HFF-Myc (cell line): ENCODE measurements at regions not wholly inside any gene's neighbourhood (a gene's known extent, or its start where the extent isn't known, plus 50 kb on each side); places are given as distances from the start of the nearest gene placed in this dataset.

Experiments used
- DNase-seq: peaks from one replicate; pipeline ENCODE4 v3.0.0-alpha.2; 2011; ENCODE audit warnings: low read depth; ENCODE audit errors: extremely low read depth
- H3K4me3 ChIP-seq: replicated peaks from 2 replicates; pipeline ENCODE4 v1.5.1; 2011; ENCODE audit warnings: low read depth, mild to moderate bottlenecking, control low read depth, low read length
- TF ChIP-seq, protein P1 (sequence below): IDR thresholded peaks from 2 replicates; pipeline ENCODE4 v1.5.1; 2012; ENCODE audit warnings: mild to moderate bottlenecking, low read depth, low read length, control low read depth; ENCODE audit errors: missing control alignments

DNA sequence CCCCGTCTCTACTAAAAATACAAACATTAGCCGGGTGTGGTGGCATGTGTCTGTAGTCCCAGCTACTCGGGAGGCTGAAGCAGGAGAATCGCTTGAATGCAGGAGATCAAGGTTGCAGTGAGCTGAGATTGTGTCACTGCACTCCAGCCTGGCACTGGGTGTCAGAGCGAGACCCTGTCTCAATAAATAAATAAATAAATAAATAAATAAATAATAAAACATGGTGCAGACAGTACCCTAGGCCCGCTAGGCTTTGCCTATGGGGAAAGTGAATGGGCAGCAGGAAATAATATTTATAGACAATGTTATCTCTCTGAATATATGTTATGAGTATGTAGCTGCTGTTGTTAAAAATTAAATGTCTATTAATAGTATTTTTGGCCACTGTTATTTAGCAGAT, 130.4 kb downstream of the LARP7 start:
- no peak overlapping the region for H3K4me3 ChIP-seq
- TF ChIP-seq, protein P1, sequence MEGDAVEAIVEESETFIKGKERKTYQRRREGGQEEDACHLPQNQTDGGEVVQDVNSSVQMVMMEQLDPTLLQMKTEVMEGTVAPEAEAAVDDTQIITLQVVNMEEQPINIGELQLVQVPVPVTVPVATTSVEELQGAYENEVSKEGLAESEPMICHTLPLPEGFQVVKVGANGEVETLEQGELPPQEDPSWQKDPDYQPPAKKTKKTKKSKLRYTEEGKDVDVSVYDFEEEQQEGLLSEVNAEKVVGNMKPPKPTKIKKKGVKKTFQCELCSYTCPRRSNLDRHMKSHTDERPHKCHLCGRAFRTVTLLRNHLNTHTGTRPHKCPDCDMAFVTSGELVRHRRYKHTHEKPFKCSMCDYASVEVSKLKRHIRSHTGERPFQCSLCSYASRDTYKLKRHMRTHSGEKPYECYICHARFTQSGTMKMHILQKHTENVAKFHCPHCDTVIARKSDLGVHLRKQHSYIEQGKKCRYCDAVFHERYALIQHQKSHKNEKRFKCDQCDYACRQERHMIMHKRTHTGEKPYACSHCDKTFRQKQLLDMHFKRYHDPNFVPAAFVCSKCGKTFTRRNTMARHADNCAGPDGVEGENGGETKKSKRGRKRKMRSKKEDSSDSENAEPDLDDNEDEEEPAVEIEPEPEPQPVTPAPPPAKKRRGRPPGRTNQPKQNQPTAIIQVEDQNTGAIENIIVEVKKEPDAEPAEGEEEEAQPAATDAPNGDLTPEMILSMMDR: no peak
- no peak for DNase-seq

DNA sequence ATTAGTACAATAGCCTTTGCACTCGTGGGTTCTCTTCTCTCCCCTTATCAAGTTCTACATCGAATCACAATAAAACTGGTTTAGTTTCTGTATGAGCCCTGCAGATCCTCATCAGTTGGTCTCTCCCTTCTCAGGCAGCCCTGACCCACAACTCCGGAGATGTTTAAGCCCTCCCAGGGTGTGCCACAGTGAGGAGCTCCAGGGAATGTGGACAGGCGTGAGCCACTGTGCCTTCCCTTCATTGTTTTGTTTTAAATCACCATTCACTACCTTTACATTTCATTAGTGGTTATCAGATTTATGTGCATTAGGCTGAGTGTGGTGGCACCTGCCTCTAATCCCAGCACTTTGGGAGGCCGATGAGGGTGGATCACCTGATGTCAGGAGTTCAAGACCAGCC, 133.2 kb downstream of the LARP7 start:
- TF ChIP-seq, protein P1: no peak
- DNase-seq: no peak
- no peak overlapping the region for H3K4me3 ChIP-seq

DNA sequence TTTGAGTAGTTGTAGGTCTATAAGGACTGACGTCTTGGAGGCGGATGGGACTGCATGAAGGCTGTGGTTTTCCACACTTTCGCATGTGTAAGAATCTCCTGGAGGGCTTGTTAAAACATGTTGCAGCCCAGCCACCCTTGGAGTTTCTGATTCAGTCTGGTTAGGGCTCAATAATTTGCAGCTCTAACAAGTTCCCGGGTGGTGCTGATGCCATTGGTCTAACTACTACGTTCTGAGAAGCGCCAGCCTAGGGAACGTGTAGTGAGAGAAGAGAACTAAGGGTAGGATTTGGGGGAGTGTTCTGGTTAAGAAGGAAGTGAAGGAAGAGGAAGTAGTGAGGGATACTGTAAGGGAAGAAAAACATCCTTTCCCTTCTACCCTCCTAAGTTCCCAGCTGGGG, 138.9 kb downstream of the LARP7 start:
- no peak overlapping the region for H3K4me3 ChIP-seq
- DNase-seq: no peak
- TF ChIP-seq, protein P1: no peak

DNA sequence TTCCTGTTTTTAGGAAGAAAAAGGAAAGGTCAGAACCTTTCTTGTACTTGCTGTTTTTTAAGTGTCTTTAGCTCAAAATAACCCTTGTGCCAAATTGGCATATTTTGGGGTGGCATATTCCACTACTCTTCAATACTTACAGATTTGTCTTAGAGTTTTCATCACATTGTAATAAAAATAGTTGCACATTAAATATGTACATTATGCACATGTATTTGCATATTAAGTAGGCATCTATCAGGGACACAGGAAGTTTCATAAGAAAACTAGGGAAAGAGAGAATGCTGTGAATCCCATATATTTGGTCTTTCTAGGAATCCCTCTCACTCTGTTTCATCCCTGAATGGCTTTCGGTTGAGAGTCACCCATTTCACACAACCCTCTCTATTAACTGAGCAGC, 139.6 kb downstream of the LARP7 start:
- DNase-seq: no peak
- H3K4me3 ChIP-seq: no peak overlapping the region
- TF ChIP-seq, protein P1: no peak

DNA sequence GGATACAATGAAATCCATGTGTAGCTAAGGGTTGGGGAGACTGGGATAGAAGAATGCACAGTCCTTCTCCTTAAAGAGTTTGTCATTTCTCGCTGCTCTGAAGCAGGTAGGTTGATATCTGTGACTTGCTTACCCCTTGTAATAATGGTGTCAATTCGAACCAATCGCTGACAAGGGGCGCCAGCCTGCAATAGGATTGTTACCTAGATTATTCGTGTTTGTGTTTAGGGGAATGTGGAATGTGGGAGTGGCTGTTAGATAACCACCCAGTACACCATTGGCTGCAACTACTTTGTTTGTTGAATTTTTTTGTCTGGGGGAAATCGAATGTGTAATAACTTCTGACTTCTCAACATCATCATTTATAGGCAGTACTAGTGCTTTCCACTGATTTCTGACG, 141.6 kb downstream of the LARP7 start:
- DNase-seq: no peak
- TF ChIP-seq, protein P1: no peak
- no peak overlapping the region for H3K4me3 ChIP-seq

DNA sequence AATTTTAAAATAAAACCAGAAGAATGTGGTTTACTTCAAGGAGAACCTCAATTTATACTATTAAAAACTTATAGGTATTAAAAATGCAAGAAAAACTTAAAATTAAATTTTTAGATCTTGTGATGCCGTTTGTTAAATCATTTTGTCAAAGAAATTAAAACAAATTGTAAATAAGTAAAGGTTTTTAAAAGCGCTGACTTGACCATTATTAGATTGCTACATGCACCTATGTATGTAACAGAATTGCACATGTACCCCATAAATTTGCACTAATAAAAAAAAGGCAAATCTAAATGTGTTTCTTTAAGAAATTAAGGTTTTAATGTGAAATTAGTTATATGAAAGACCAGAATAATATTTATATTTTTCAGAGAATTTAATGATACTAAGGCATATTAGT, 156.1 kb downstream of the LARP7 start:
- H3K4me3 ChIP-seq: no peak overlapping the region
- no peak for DNase-seq
- TF ChIP-seq, protein P1: no peak

DNA sequence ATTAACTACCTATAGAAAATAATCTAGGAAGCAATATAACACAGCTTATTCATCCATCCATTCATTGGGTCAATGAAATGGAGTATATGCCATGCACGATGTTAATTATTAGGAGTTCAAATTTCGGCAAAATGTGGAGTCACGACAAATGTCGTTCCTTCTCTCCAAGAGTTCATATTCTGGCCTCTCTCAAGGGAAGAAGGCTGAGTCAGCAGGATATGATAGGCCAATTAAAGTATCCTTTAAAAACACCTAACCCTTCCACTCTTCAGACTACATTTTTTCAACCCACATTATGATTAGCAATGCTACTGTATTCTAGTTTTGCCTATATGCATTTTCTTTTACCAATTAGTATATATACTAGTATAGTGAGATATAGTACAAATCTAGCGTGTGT, 163.1 kb downstream of the LARP7 start:
- no peak for DNase-seq
- no peak overlapping the region for H3K4me3 ChIP-seq
- TF ChIP-seq, protein P1: no peak
